ENCODE measurements at regions not wholly inside any gene's neighbourhood (a gene's known extent, or its start where the extent isn't known, plus 50 kb on each side); places are given as distances from the start of the nearest gene placed in this dataset.
"Not testable (repeated sequence)": the region's sequence is repeated elsewhere in the genome, so short reads cannot be mapped to it uniquely, and the experiment has no call there.

GRCh38 chr4:74505355-74505978, 60.5 kb downstream of the AREG start:
- in situ Hi-C loops (cut with HindIII; ENCODE audit: low sequenced_read_pairs): not testable (repeated sequence)

- in situ Hi-C loops (cut with HindIII; ENCODE audit: low sequenced_read_pairs): not testable (repeated sequence)
These were observed 64.4 kb downstream of the AREG start for GRCh38 chr4:74509363-74509762.

- in situ Hi-C loops (cut with HindIII; ENCODE audit: low sequenced_read_pairs): no loop called here
These were observed 71.4 kb downstream of the AREG start for GRCh38 chr4:74516303-74516702.

GRCh38 chr4:74517996-74518395, 73.1 kb downstream of the AREG start:
- in situ Hi-C loops (cut with HindIII; ENCODE audit: low sequenced_read_pairs): no loop called here

GRCh38 chr4:74522251-74522991, 77.5 kb downstream of the AREG start:
- in situ Hi-C loops (cut with HindIII; ENCODE audit: low sequenced_read_pairs): no loop called here

GRCh38 chr4:74523096-74523495, 78.2 kb downstream of the AREG start:
- in situ Hi-C loops (cut with HindIII; ENCODE audit: low sequenced_read_pairs): no loop called here

- in situ Hi-C loops (cut with HindIII; ENCODE audit: low sequenced_read_pairs): no loop called here
These were observed 80.0 kb downstream of the AREG start for GRCh38 chr4:74524985-74525384.

GRCh38 chr4:74527049-74527448, 82.1 kb downstream of the AREG start:
- in situ Hi-C loops (cut with HindIII; ENCODE audit: low sequenced_read_pairs): no loop called here

- in situ Hi-C loops (cut with HindIII; ENCODE audit: low sequenced_read_pairs): no loop called here
These were observed 83.2 kb downstream of the AREG start for GRCh38 chr4:74528178-74528577.

GRCh38 chr4:74529284-74530041, 84.5 kb downstream of the AREG start:
- in situ Hi-C loops (cut with HindIII; ENCODE audit: low sequenced_read_pairs): no loop called here

- in situ Hi-C loops (cut with HindIII; ENCODE audit: low sequenced_read_pairs): no loop called here
These were observed 87.2 kb downstream of the AREG start for GRCh38 chr4:74531963-74532794.

GRCh38 chr4:74534121-74534520, 89.2 kb downstream of the AREG start:
- in situ Hi-C loops (cut with HindIII; ENCODE audit: low sequenced_read_pairs): no loop called here

GRCh38 chr4:74534936-74535335, 90.0 kb downstream of the AREG start:
- in situ Hi-C loops (cut with HindIII; ENCODE audit: low sequenced_read_pairs): no loop called here

- in situ Hi-C loops (cut with HindIII; ENCODE audit: low sequenced_read_pairs): no loop called here
These were observed 90.6 kb downstream of the AREG start for GRCh38 chr4:74535512-74535911.

GRCh38 chr4:74536557-74536956, 91.6 kb downstream of the AREG start:
- in situ Hi-C loops (cut with HindIII; ENCODE audit: low sequenced_read_pairs): no loop called here

GRCh38 chr4:74537459-74537858, 92.5 kb downstream of the AREG start:
- in situ Hi-C loops (cut with HindIII; ENCODE audit: low sequenced_read_pairs): no loop called here

GRCh38 chr4:74539044-74539790, 94.3 kb downstream of the AREG start:
- in situ Hi-C loops (cut with HindIII; ENCODE audit: low sequenced_read_pairs): no loop called here

- in situ Hi-C loops (cut with HindIII; ENCODE audit: low sequenced_read_pairs): loop anchor here (5.0 to 10.0 kb wide), 2 partner anchors 82 to 165 kb away; no protein-coding TSS in a partner anchor
These were observed 95.3 kb downstream of the AREG start for GRCh38 chr4:74540193-74540592.

GRCh38 chr4:74541667-74542066, 96.7 kb downstream of the AREG start:
- in situ Hi-C loops (cut with HindIII; ENCODE audit: low sequenced_read_pairs): loop anchor here (5.0 to 10.0 kb wide), 2 partner anchors 81 to 167 kb away; no protein-coding TSS in a partner anchor

GRCh38 chr4:74543231-74543781, 98.4 kb downstream of the AREG start:
- in situ Hi-C loops (cut with HindIII; ENCODE audit: low sequenced_read_pairs): loop anchor here (5.0 to 10.0 kb wide), 2 partner anchors 79 to 169 kb away; no protein-coding TSS in a partner anchor

Data from DLD1 (cell line).